Mesothelial cell of epicardium (in vitro differentiated cells): ENCODE measurements at regions not wholly inside any gene's neighbourhood (a gene's known extent, or its start where the extent isn't known, plus 50 kb on each side); places are given as distances from the start of the nearest gene placed in this dataset.

Experiments
- DNase-seq, 2 experiments: peaks; one replicate each; pipeline ENCODE4 v3.0.0; 2021; ENCODE audit warnings: low spot score in 2 of 2; ENCODE audit not compliant: unreplicated experiment in 2 of 2
- H3K27ac Mint-ChIP-seq: 2 replicates; pipeline ENCODE4 v1.8.0; 2021; ENCODE audit warnings: mixed read lengths
- H3K27me3 Mint-ChIP-seq: 2 replicates; pipeline ENCODE4 v1.8.0; 2021; ENCODE audit warnings: low read depth, mixed read lengths
- H3K36me3 Mint-ChIP-seq: 2 replicates; pipeline ENCODE4 v1.8.0; 2021; ENCODE audit warnings: mixed read lengths
- H3K4me1 Mint-ChIP-seq: 2 replicates; pipeline ENCODE4 v1.8.0; 2021; ENCODE audit warnings: mixed read lengths
- H3K4me3 Mint-ChIP-seq: 2 replicates; pipeline ENCODE4 v1.8.0; 2021; ENCODE audit warnings: mild to moderate bottlenecking, moderate library complexity, mixed read lengths
- H3K9me3 Mint-ChIP-seq: 2 replicates; pipeline ENCODE4 v1.8.0; 2021; ENCODE audit warnings: mixed read lengths
- CTCF ChIP-seq: fragments of 200-600 bp; sonication (generic); IDR thresholded peaks from one replicate; pipeline ENCODE4 v1.5.0; 2021; ENCODE audit warnings: antibody characterized with exemption; ENCODE audit not compliant: unreplicated experiment

GRCh38 chr9:79053598-79053997 lies 518.2 kb upstream of the TLE4 start:
- Mint-ChIP-seq H3K27ac (no peak overlapping the region), H3K36me3 (no peaks in the 10 kb centered on the region), H3K4me3 (no peak overlapping the region), H3K27me3 (no peaks in the 10 kb centered on the region), H3K4me1 (peaks cover 9% of the 10 kb centered on the region), H3K9me3 (no peaks in the 10 kb centered on the region)
- no peak for TF ChIP-seq CTCF
- no peak for DNase-seq

- no peak overlapping the region for H3K27ac Mint-ChIP-seq
- no peaks in the 10 kb centered on the region for H3K27me3 Mint-ChIP-seq
- peaks cover 9% of the 10 kb centered on the region for H3K4me1 Mint-ChIP-seq
- no peak overlapping the region for H3K4me3 Mint-ChIP-seq
- TF ChIP-seq CTCF: no peak
- no peak for DNase-seq
- H3K36me3 Mint-ChIP-seq: peaks cover 5% of the 10 kb centered on the region
- peaks cover 6% of the 10 kb centered on the region for H3K9me3 Mint-ChIP-seq
Measured at GRCh38 chr9:79054500-79054899, 517.3 kb upstream of the TLE4 start.

- TF ChIP-seq CTCF: no peak
- peaks cover 13% of the 10 kb centered on the region for H3K9me3 Mint-ChIP-seq
- H3K27ac Mint-ChIP-seq: no peak overlapping the region
- no peak overlapping the region for H3K4me3 Mint-ChIP-seq
- H3K27me3 Mint-ChIP-seq: no peaks in the 10 kb centered on the region
- H3K4me1 Mint-ChIP-seq: peaks cover 9% of the 10 kb centered on the region
- DNase-seq: no peak
- peaks cover 7% of the 10 kb centered on the region for H3K36me3 Mint-ChIP-seq
Measured at GRCh38 chr9:79056041-79056440, 515.7 kb upstream of the TLE4 start.

DNA sequence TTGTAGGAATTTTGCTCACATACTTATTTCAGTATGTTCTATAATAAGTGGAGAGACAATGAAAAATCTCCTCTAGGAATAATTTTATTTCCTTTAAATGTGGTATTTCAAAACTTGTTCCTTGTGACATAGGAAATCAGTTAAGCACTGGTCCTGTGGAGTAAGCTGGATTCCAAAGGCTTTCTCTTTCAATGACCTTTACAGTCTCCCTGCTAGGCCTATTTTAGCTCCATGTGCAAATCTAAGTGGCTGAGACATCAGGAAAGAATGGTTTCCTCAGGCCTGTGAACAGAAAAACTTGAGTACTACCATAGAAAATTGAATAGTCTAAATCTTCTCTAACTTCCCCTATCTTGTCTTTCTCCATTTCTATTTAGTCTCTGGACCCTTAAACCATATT lies 514.2 kb upstream of the TLE4 start:
- no peak for DNase-seq
- no peak overlapping the region for H3K4me3 Mint-ChIP-seq
- peaks cover 13% of the 10 kb centered on the region for H3K9me3 Mint-ChIP-seq
- TF ChIP-seq CTCF: no peak
- peaks cover 7% of the 10 kb centered on the region for H3K36me3 Mint-ChIP-seq
- H3K27me3 Mint-ChIP-seq: no peaks in the 10 kb centered on the region
- peaks cover 18% of the 10 kb centered on the region for H3K4me1 Mint-ChIP-seq
- H3K27ac Mint-ChIP-seq: no peak overlapping the region

DNA sequence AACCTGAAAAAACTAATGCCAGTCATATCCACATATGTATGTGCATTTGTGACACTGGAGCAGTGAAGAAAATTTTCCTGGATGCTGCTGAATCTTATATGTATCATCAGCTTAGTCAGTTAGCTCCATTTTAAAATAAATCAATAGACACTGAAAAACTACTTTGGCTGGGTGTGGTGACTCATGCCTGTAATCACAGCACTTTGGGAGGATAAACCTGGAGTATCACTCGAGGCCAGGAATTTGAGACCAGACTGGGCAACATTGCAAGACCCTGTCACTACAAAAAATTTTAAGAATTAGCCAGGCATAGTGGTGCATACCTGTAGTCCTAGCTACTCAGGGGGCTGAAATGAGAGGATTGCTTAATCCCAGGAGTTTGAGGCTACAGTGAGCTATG lies 511.0 kb upstream of the TLE4 start:
- DNase-seq: no peak
- TF ChIP-seq CTCF: no peak
- Mint-ChIP-seq H3K9me3 (peaks cover 13% of the 10 kb centered on the region), H3K36me3 (peaks cover 7% of the 10 kb centered on the region), H3K4me3 (no peak overlapping the region), H3K27me3 (no peaks in the 10 kb centered on the region), H3K4me1 (peaks cover 14% of the 10 kb centered on the region), H3K27ac (no peak overlapping the region)
